DOHH2 (cell line): ENCODE measurements at regions not wholly inside any gene's neighbourhood (a gene's known extent, or its start where the extent isn't known, plus 50 kb on each side); places are given as distances from the start of the nearest gene placed in this dataset.
"Not testable (repeated sequence)": the region's sequence is repeated elsewhere in the genome, so short reads cannot be mapped to it uniquely, and the experiment has no call there.

Experiments
- H3F3A ChIP-seq: fragments of 200-600 bp; sonication (generic), shearing (Covaris generic); 2 replicates; pipeline ENCODE4 v1.6.0; 2016; ENCODE audit warnings: antibody characterized with exemption, mild to moderate bottlenecking; ENCODE audit not compliant: control insufficient read depth, insufficient read depth
- H3K27ac ChIP-seq: fragments of 200-600 bp; sonication (generic); 2 replicates; pipeline ENCODE4 v1.5.1; 2014; ENCODE audit warnings: low read depth, mild to moderate bottlenecking, low read length, moderate library complexity
- H3K27me3 ChIP-seq: fragments of 200-600 bp; sonication (generic); 2 replicates; pipeline ENCODE4 v1.6.1; 2014; ENCODE audit warnings: mild to moderate bottlenecking, low read length, mixed read lengths; ENCODE audit not compliant: control insufficient read depth
- H3K36me3 ChIP-seq: fragments of 200-600 bp; sonication (generic); 2 replicates; pipeline ENCODE4 v1.6.1; 2014; ENCODE audit warnings: mild to moderate bottlenecking, low read length, moderate library complexity, mixed read lengths; ENCODE audit not compliant: control insufficient read depth
- H3K4me1 ChIP-seq: fragments of 200-600 bp; sonication (generic); 2 replicates; pipeline ENCODE4 v1.6.1; 2014; ENCODE audit warnings: mild to moderate bottlenecking, low read length, mixed read lengths; ENCODE audit not compliant: control insufficient read depth
- H3K4me2 ChIP-seq: fragments of 200-600 bp; sonication (generic); 2 replicates; pipeline ENCODE4 v1.6.0; 2014; ENCODE audit warnings: mild to moderate bottlenecking, low read length, moderate library complexity
- H3K4me3 ChIP-seq: fragments of 200-600 bp; sonication (generic); 2 replicates; pipeline ENCODE4 v1.5.1; 2014; ENCODE audit warnings: mild to moderate bottlenecking, low read length, mixed read lengths
- H3K79me2 ChIP-seq: fragments of 200-600 bp; sonication (generic); 2 replicates; pipeline ENCODE4 v1.6.1; 2014; ENCODE audit warnings: mild to moderate bottlenecking, low read length, mixed read lengths; ENCODE audit not compliant: control insufficient read depth
- H3K9me2 ChIP-seq: fragments of 200-600 bp; sonication (generic); replicated peaks from 2 replicates; pipeline ENCODE4 v1.6.1; 2014; ENCODE audit warnings: mild to moderate bottlenecking, low read length, mixed read lengths; ENCODE audit not compliant: control insufficient read depth
- H3K9me3 ChIP-seq: fragments of 200-600 bp; sonication (generic); 2 replicates; pipeline ENCODE4 v1.6.1; 2014; ENCODE audit warnings: antibody characterized with exemption, low read length, mixed read lengths; ENCODE audit not compliant: control insufficient read depth, insufficient read depth
- H4K20me1 ChIP-seq: fragments of 200-600 bp; sonication (generic); 2 replicates; pipeline ENCODE4 v1.6.0; 2014; ENCODE audit warnings: low read depth, mild to moderate bottlenecking, antibody characterized with exemption, low read length, moderate library complexity; ENCODE audit not compliant: control insufficient read depth, insufficient read depth
- CTCF ChIP-seq: fragments of 200-600 bp; sonication (generic); IDR thresholded peaks from one replicate; pipeline ENCODE4 v1.5.1; 2014; ENCODE audit warnings: antibody characterized with exemption, mild to moderate bottlenecking, low read depth, low read length; ENCODE audit not compliant: poor library complexity, severe bottlenecking
- EZH2phosphoT487 ChIP-seq: fragments of 200-600 bp; sonication (generic); IDR thresholded peaks from 2 replicates; pipeline ENCODE4 v1.6.1; 2017; ENCODE audit warnings: borderline replicate concordance, mild to moderate bottlenecking, antibody characterized with exemption, low read length, moderate library complexity, mixed read lengths

DNA sequence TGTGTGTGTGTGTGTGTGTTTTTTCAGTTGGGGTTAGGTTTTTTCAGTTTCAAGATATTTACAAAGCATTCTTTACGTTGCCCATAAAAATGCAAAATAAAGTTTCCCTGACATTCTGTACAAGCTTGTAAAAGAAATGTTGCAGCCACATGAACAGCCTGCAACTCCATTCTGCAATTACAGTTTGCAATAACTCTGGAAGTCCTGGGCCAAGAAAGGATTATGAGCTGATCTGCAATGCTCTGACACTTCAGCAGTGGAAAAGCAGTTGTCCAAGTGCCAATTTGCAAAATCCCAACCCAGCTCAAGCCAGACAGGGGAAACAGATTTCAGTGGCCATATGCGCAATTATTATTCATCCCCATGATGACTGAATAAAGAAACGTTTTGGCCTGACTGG lies 322.1 kb downstream of the MEX3B start:
- H3K36me3 ChIP-seq = no peaks in the 10 kb centered on the region
- no peaks in the 10 kb centered on the region for H3K9me2 ChIP-seq
- H3K79me2 ChIP-seq = no peaks in the 10 kb centered on the region
- H4K20me1 ChIP-seq = no peaks in the 10 kb centered on the region
- H3F3A ChIP-seq = no peaks in the 10 kb centered on the region
- no peak overlapping the region for H3K4me2 ChIP-seq
- no peaks in the 10 kb centered on the region for H3K27me3 ChIP-seq
- no peak overlapping the region for H3K4me3 ChIP-seq
- TF ChIP-seq EZH2phosphoT487 (no peak), CTCF (no peak)
- H3K9me3 ChIP-seq = 0 out of 2 replicates have a peak, but pooled peaks cover 6% of the 10 kb centered on the region
- no peaks in the 10 kb centered on the region for H3K4me1 ChIP-seq
- H3K27ac ChIP-seq = no peak overlapping the region

GRCh38 chr15:81723113-81723651 lies 322.6 kb downstream of the MEX3B start:
- Histone ChIP-seq H3K9me2 (no peaks in the 10 kb centered on the region), H3K27ac (no peak overlapping the region), H3K9me3 (0 out of 2 replicates have a peak, but pooled peaks cover 6% of the 10 kb centered on the region), H3K36me3 (no peaks in the 10 kb centered on the region), H3F3A (no peaks in the 10 kb centered on the region), H3K4me2 (no peak overlapping the region), H3K79me2 (no peaks in the 10 kb centered on the region), H3K4me1 (no peaks in the 10 kb centered on the region), H3K27me3 (no peaks in the 10 kb centered on the region), H4K20me1 (no peaks in the 10 kb centered on the region), H3K4me3 (no peak overlapping the region)
- TF ChIP-seq CTCF = no peak
- no peak for TF ChIP-seq EZH2phosphoT487

- H3K4me1 ChIP-seq, H3K9me2 ChIP-seq, H3K36me3 ChIP-seq, H3K9me3 ChIP-seq, H3K79me2 ChIP-seq, H3K4me2 ChIP-seq, H3F3A ChIP-seq, H3K27me3 ChIP-seq, H4K20me1 ChIP-seq, H3K4me3 ChIP-seq, H3K27ac ChIP-seq: not testable (repeated sequence)
These were observed 329.4 kb downstream of the MEX3B start for GRCh38 chr15:81716468-81716867.

DNA sequence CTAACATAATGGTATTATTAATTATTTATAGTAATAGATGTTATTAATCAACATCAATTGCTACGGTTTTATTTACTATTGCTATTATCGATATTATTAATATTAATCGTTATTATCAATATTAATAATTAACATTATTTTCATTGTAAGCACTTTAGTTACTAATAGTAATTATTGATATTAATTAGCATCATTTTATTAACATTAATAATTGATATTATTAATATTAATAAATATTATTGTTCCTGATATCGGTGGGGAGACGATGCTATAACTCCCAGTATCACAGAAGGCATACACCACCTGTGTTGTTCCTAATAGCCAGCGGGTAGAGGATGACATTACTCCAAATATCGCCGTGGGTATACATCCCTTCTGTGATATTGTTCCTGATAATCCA lies 335.5 kb downstream of the MEX3B start:
- Histone ChIP-seq H4K20me1 (no peaks in the 10 kb centered on the region), H3K79me2 (no peaks in the 10 kb centered on the region), H3K4me3 (no peak overlapping the region), H3K9me2 (no peaks in the 10 kb centered on the region), H3K27me3 (no peaks in the 10 kb centered on the region), H3K4me2 (no peak overlapping the region), H3K4me1 (no peaks in the 10 kb centered on the region), H3F3A (no peaks in the 10 kb centered on the region), H3K27ac (no peak overlapping the region), H3K9me3 (no peaks in the 10 kb centered on the region), H3K36me3 (no peaks in the 10 kb centered on the region)
- TF ChIP-seq CTCF (no peak), EZH2phosphoT487 (no peak)

- H4K20me1 ChIP-seq, H3F3A ChIP-seq, H3K9me3 ChIP-seq, H3K4me1 ChIP-seq, H3K4me3 ChIP-seq, H3K27ac ChIP-seq, H3K4me2 ChIP-seq, H3K27me3 ChIP-seq, H3K36me3 ChIP-seq, H3K79me2 ChIP-seq, H3K9me2 ChIP-seq: not testable (repeated sequence)
These were observed 332.9 kb upstream of the TMC3 start for GRCh38 chr15:81706816-81707346.

DNA sequence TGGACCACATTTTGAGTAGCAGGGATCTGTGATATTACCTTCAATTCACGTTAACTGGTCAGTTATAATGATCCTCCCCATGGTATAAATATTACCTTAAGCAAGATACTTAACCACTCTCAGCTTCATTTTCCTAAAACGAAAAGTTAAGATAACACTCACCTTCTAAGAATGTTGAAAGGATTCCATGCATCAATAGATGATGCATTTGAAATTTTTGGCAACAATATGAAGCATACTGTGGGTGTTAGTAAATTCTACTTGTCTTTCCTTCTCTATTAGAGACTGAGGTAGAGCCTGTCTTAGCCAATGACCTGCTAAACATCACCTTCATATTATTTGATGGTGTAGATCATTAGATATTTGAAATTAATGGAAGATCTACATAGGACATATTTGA lies 331.7 kb upstream of the TMC3 start:
- not testable (repeated sequence) for H3K27ac ChIP-seq, H3K27me3 ChIP-seq, H3K4me3 ChIP-seq, H4K20me1 ChIP-seq, H3K79me2 ChIP-seq, H3K9me3 ChIP-seq, H3K9me2 ChIP-seq, H3K4me1 ChIP-seq, H3K36me3 ChIP-seq, H3F3A ChIP-seq, H3K4me2 ChIP-seq
